Type B pancreatic cell (in vitro differentiated cells): ENCODE measurements at regions not wholly inside any gene's neighbourhood (a gene's known extent, or its start where the extent isn't known, plus 50 kb on each side); places are given as distances from the start of the nearest gene placed in this dataset.

Experiments
- DNase-seq: peaks from one replicate; pipeline ENCODE4 v3.0.0; 2021; ENCODE audit warnings: mixed read lengths; ENCODE audit not compliant: unreplicated experiment; ENCODE audit errors: extremely low spot score
- H3K27ac Mint-ChIP-seq: 2 replicates; pipeline ENCODE4 v1.8.0; 2021; ENCODE audit warnings: mild to moderate bottlenecking, mixed read lengths
- H3K27me3 Mint-ChIP-seq: 2 replicates; pipeline ENCODE4 v1.8.0; 2021; ENCODE audit warnings: mixed read lengths
- H3K36me3 Mint-ChIP-seq: 2 replicates; pipeline ENCODE4 v1.8.0; 2021; ENCODE audit warnings: mixed read lengths
- H3K4me1 Mint-ChIP-seq: one replicate; pipeline ENCODE4 v1.8.0; 2021; ENCODE audit warnings: mixed read lengths; ENCODE audit not compliant: unreplicated experiment
- H3K4me3 Mint-ChIP-seq: 2 replicates; pipeline ENCODE4 v1.8.0; 2021; ENCODE audit warnings: mild to moderate bottlenecking, mixed read lengths
- H3K9me3 Mint-ChIP-seq: 2 replicates; pipeline ENCODE4 v1.8.0; 2021; ENCODE audit warnings: mixed read lengths
- TF ChIP-seq, protein P1 (sequence below): fragments of 200-600 bp; sonication (generic); conservative IDR thresholded peaks from 2 replicates; pipeline ENCODE4 v1.5.0; 2021; ENCODE audit warnings: antibody characterized with exemption, mild to moderate bottlenecking

DNA sequence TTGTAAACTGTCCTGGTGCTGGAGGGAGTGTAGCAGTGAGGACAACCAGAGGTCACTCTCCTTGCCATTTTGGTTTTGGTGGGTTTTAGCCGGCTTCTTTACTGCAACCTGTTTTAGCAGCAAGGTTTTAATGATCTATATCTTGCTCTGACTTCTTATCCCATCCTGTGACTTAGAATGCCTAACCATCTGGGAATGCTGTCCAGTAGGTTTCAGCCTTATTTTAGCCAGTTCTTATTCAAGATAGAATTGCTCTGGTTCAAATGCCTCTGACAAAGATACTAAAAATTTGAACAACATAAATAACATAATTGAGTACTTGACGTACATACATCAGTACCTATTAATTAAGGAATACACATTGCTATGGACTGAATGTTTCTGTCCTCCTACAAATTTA, 93.3 kb upstream of the TOM1L1 start:
- Mint-ChIP-seq H3K36me3 (no peaks in the 10 kb centered on the region), H3K4me1 (no peaks in the 10 kb centered on the region), H3K9me3 (no peaks in the 10 kb centered on the region), H3K27me3 (peaks cover 6% of the 10 kb centered on the region), H3K4me3 (no peak overlapping the region), H3K27ac (no peak overlapping the region)
- no peak for DNase-seq
- TF ChIP-seq, protein P1, sequence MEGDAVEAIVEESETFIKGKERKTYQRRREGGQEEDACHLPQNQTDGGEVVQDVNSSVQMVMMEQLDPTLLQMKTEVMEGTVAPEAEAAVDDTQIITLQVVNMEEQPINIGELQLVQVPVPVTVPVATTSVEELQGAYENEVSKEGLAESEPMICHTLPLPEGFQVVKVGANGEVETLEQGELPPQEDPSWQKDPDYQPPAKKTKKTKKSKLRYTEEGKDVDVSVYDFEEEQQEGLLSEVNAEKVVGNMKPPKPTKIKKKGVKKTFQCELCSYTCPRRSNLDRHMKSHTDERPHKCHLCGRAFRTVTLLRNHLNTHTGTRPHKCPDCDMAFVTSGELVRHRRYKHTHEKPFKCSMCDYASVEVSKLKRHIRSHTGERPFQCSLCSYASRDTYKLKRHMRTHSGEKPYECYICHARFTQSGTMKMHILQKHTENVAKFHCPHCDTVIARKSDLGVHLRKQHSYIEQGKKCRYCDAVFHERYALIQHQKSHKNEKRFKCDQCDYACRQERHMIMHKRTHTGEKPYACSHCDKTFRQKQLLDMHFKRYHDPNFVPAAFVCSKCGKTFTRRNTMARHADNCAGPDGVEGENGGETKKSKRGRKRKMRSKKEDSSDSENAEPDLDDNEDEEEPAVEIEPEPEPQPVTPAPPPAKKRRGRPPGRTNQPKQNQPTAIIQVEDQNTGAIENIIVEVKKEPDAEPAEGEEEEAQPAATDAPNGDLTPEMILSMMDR = no peak

DNA sequence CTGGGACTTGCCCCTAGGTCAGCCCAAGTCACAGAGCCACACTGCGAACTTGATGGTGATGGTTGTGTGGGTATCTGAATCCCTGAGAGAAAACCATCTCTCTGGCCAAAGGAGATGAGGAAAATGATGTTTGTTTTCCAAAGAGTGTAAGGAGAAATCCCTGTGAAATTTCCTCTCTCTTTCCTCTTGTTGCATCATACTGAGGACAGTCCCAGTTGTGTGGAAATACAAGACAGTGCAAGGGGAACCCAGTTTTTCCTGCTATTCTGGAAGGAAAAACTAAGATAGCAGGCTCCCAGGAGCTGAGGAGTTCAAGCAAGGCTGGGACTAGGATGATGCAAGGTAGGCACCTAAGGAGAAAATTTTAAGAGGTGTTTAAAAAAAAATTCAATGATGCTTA, 86.8 kb upstream of the TOM1L1 start:
- TF ChIP-seq, protein P1 = no peak
- peaks cover 3% of the 10 kb centered on the region for H3K36me3 Mint-ChIP-seq
- peaks cover 12% of the 10 kb centered on the region for H3K9me3 Mint-ChIP-seq
- no peak overlapping the region for H3K27ac Mint-ChIP-seq
- peak overlapping the region; percentile 2 for H3K4me3 Mint-ChIP-seq
- no peak for DNase-seq
- H3K4me1 Mint-ChIP-seq = no peaks in the 10 kb centered on the region
- no peaks in the 10 kb centered on the region for H3K27me3 Mint-ChIP-seq

DNA sequence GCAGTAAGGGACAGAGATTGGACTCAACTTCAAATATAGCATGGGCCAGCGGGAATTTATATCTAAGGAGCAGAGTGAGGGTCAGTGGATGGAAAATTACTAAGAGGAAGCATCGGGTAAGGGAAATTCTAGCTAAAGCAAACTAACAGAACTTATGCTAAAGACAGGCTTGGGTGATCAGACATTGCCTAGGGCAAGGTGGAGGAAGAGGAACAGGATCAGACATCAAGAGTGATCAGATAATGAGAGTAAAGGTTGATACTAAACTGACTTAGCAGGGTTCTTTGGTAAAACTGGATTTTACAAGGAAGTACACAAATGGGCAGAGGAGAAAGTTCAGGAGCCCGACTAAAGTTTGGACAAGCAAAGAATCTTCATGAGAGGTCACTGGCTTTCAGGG, 86.3 kb upstream of the TOM1L1 start:
- Mint-ChIP-seq H3K9me3 (peaks cover 12% of the 10 kb centered on the region), H3K4me3 (peak overlapping the region; percentile 15), H3K36me3 (peaks cover 3% of the 10 kb centered on the region), H3K27me3 (no peaks in the 10 kb centered on the region), H3K4me1 (no peaks in the 10 kb centered on the region), H3K27ac (no peak overlapping the region)
- TF ChIP-seq, protein P1 = no peak
- DNase-seq = no peak

DNA sequence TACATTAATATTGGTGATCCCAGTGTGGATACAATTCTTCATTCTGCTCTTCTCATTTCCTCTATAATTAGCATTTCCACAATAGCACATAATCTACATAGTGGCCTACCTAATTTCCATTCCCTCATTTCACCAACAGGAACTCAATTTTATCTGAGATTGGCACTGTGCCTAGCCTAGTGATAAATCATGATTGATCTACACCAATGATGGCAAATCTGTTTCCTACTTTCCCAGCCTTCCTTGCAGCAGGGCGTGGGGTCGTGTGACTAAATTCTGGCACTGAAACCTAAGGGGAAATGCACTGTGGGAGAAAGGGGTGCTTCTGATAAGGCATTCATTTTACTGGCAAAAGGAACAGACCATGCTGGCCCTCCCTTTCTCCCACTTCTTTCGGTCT, 66.6 kb upstream of the TOM1L1 start:
- no peaks in the 10 kb centered on the region for H3K4me1 Mint-ChIP-seq
- no peak overlapping the region for H3K4me3 Mint-ChIP-seq
- TF ChIP-seq, protein P1 = no peak
- H3K27me3 Mint-ChIP-seq = no peaks in the 10 kb centered on the region
- no peaks in the 10 kb centered on the region for H3K36me3 Mint-ChIP-seq
- H3K27ac Mint-ChIP-seq = no peak overlapping the region
- H3K9me3 Mint-ChIP-seq = no peaks in the 10 kb centered on the region
- no peak for DNase-seq

DNA sequence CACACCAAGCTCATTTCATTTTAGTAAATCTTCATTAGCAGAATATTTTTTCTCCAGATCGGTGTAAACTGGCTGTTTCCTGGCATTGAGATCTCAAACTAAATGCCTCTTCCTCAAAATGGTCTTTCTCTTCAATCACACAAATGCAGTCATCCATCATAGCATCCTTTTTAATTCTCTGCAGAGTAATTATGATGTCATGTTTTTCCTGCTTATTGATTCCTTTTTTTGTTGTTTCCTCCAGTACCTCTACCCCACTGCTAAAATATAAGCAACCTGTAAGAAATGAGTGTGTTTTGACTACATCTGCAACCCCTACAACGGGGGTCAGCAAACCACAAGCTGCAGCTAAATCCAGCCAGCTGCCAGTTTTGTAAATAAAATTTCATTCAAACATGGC, 65.6 kb upstream of the TOM1L1 start:
- no peak for DNase-seq
- Mint-ChIP-seq H3K4me3 (no peak overlapping the region), H3K27ac (no peak overlapping the region), H3K4me1 (no peaks in the 10 kb centered on the region), H3K36me3 (no peaks in the 10 kb centered on the region), H3K27me3 (no peaks in the 10 kb centered on the region), H3K9me3 (no peaks in the 10 kb centered on the region)
- TF ChIP-seq, protein P1 = no peak

DNA sequence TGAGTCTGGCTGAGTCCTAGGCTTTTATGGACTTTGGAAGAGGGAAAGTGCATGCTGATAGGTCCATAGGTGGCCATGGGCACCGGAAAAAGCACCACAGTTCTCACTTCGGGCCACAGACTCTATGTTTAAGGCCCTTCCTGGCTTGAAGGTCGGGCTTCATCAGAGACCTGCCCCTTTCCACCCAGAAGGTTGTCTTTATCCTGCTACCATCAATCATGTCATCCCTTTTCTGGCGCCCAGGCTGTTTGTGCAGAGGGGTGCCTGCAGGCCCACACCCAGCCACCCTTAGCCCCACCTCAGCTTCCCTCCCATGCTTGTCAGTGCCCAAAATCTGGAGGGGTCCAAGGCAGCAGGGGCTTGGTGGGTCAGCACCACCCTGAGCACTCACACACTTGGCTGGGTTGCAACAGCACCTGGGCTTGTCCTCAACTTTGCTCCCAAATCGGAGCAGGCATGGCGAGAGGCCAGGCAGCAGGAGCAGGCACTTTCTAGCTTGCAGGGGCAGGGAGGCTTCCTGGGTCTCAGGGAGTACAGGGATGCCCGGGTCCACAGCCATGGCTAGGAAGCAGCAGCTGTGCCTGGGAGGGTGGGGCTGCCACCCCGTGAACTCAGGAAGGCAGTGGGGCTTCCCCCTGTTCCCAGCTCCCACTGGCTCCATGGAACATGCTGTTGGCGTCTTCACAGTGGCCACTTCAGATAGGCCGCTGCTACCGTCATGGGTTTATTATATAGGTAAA, 63.8 kb upstream of the TOM1L1 start:
- H3K27me3 Mint-ChIP-seq = no peaks in the 10 kb centered on the region
- no peaks in the 10 kb centered on the region for H3K4me1 Mint-ChIP-seq
- TF ChIP-seq, protein P1 = no peak
- no peak overlapping the region for H3K27ac Mint-ChIP-seq
- H3K36me3 Mint-ChIP-seq = no peaks in the 10 kb centered on the region
- H3K9me3 Mint-ChIP-seq = no peaks in the 10 kb centered on the region
- no peak for DNase-seq
- H3K4me3 Mint-ChIP-seq = no peak overlapping the region
